Fibroblast of the aortic adventitia (primary cell): ENCODE measurements at regions not wholly inside any gene's neighbourhood (a gene's known extent, or its start where the extent isn't known, plus 50 kb on each side); places are given as distances from the start of the nearest gene placed in this dataset.

Experiments used
- DNase-seq: peaks from one replicate; pipeline ENCODE4 v3.0.0-alpha.2; 2010; ENCODE audit warnings: low read depth
- H3K4me3 ChIP-seq: 2 replicates; pipeline ENCODE4 v1.5.1; 2011; ENCODE audit warnings: low read depth, mild to moderate bottlenecking, control low read depth, low read length, moderate library complexity
- TF ChIP-seq, protein P1 (sequence below): IDR thresholded peaks from 2 replicates; pipeline ENCODE4 v1.5.1; 2011; ENCODE audit warnings: mild to moderate bottlenecking, low read length, control low read depth, inconsistent platforms; ENCODE audit not compliant: insufficient read depth

DNA sequence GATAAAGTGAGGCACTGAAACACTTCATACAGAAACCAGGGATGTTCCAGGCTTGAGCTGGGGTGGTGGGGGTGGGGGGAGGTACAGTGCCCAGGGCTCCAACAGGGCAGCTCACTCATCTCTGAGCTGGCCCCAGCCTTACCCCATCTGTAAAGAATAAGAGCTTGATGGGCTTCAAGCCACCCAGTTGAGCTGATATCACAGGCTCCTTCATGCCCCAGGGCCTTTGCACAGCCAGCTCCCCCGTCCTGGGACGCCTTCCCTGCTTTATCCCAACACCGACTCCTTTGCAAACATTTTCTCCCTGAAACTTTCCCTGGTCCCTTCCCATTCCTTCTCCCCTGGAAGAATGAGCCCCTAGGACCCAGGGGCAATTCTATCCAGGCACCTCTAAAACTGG lies 261.7 kb downstream of the PARN start:
- TF ChIP-seq, protein P1, sequence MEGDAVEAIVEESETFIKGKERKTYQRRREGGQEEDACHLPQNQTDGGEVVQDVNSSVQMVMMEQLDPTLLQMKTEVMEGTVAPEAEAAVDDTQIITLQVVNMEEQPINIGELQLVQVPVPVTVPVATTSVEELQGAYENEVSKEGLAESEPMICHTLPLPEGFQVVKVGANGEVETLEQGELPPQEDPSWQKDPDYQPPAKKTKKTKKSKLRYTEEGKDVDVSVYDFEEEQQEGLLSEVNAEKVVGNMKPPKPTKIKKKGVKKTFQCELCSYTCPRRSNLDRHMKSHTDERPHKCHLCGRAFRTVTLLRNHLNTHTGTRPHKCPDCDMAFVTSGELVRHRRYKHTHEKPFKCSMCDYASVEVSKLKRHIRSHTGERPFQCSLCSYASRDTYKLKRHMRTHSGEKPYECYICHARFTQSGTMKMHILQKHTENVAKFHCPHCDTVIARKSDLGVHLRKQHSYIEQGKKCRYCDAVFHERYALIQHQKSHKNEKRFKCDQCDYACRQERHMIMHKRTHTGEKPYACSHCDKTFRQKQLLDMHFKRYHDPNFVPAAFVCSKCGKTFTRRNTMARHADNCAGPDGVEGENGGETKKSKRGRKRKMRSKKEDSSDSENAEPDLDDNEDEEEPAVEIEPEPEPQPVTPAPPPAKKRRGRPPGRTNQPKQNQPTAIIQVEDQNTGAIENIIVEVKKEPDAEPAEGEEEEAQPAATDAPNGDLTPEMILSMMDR: no peak
- no peak for DNase-seq
- no peak overlapping the region for H3K4me3 ChIP-seq

DNA sequence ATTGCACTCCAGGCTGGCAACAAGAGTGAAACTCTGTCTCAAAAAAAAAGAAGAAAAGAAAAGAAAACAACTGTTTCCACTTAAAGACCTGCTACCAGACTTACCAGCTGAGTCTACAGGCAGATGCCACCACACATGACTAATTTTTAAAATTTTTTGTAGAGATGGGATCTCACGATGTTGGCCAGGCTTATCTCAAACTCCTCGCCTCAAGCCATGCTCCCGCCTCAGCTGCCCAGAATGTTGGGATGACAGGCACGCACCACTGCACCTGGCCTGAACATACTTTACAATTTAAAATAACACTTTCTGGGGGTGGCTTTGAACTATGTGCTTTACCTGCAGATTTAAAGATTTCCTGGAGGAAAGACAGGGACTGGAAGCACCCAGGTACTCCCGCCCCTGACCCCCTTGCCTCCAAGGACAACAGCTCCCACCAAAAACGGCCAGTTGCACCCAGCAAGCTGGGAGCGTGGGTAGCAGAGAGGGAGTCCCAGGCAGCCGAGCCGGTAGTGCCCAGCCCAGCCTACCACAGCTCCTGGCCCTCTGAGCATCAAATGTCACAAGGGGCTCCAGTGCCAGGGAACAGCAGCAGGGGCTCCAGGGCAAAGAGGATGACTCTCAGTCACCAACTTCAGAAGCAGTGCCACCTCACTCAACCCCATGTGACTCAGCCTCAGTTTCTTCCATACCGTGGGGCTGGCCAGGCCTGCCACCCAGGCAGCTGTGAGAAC lies 262.9 kb downstream of the PARN start:
- TF ChIP-seq, protein P1: no peak
- no peak for DNase-seq
- no peak overlapping the region for H3K4me3 ChIP-seq

DNA sequence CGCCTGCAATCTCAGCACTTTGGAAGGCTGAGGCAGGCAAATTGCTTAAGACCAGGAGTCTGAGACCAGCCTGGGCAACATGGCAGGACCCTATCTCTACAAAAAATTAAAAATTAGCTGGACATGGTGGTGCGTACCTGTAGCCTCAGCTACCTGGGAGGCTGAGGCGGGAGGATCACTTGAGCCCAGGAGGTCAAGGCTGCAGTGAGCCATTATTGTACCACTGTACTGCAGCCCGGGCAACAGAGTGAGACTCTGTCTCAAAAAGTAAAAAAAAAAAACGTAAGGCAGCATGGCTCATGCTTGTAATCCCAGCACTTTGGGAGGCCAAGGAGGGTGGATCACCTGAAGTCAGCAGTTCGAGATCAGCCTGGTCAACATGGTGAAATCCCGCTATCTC lies 263.6 kb downstream of the PARN start:
- DNase-seq: no peak
- no peak overlapping the region for H3K4me3 ChIP-seq
- TF ChIP-seq, protein P1: no peak

DNA sequence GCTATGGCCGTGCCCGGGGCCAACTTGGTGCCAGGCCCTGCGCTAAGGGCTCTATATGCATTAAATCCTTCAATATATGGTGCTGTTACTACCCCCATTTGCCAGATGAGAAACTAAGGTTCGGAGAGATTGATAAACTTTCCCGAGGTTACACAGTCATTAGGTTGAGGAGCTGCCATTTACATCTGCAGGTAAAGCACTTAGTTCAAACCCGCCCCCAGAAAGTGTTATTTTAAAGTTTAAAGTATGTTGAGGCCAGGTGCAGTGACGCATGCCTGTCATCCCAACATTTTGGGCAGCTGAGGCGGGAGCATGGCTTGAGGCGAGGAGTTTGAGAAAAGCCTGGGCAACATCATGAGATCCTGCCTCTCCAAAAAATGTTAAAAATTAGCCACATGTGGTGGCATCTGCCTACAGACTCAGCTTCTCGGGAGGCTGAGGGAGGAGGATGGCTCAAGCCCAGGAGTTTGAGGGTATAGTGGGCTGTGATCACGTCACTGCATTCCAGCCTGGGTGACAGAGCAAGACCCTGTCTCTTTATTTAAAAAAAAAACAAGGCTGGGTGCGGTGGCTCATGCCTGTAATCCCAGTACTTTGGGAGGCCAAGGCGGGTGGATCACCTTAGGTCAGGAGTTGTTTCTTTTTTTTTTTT lies 264.7 kb downstream of the PARN start:
- no peak overlapping the region for H3K4me3 ChIP-seq
- DNase-seq: no peak
- TF ChIP-seq, protein P1: no peak

DNA sequence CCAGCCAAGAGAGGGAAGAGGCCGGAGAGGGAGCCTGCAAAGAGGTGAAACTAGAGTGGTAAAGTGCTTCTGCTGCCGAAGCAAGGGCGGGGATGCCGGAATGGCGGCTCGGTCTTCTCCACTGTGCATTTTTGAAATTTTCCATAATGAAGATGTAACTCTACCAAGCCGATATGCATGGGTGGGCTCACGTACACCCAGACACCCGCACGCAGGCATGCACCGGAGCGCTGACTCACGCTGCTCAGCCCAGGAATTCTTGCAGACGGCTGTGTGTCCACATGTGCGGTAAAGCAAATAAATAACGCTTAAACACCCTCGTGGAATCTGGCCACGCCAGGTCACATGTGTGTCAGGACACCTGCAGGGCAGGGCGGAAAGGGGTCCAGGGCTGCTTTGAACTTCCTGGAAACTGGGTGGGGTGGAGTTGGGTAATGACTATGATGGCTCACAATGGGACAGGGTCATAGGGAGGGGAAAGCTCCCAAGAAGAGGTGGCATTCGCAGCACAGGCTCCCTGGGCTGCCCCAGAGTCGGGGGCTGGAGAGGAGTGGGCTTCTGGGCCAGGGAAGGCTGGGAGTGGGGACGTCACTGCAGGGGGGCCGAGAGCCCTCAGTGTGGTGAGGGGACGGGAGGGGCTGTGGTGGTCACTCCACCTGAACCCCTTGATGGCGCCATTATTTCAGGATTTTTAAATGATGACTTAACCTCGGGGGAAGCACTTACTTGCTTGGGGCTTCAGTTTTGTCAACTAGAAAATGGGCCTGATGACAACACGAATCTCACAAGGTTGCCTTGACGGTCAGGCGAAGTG lies 265.5 kb downstream of the PARN start:
- no peak overlapping the region for H3K4me3 ChIP-seq
- peak; percentile 63 for DNase-seq
- TF ChIP-seq, protein P1: no peak

DNA sequence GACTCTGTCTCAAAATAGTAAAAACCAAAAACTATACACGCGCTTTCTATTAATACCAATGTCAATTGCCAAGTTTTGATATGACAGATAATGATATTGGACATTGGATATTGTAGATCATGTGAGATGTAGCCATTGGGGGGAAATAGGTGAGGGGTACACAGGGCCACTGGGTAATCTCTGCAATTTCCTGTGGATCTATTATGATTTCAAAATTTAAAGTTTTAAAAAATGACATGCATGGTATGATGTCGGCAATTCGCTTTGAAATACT lies 266.0 kb downstream of the PARN start:
- TF ChIP-seq, protein P1: no peak
- no peak overlapping the region for H3K4me3 ChIP-seq

More for the DNA sequence above, 266.0 kb downstream of the PARN start:
- DNase-seq: no peak
